ENCODE measurements at regions not wholly inside any gene's neighbourhood (a gene's known extent, or its start where the extent isn't known, plus 50 kb on each side); places are given as distances from the start of the nearest gene placed in this dataset.

GRCh38 chr16:6406028-6406427, 926.6 kb upstream of the RBFOX1 start:
- no peaks in the 10 kb centered on the region for H3K9me3 ChIP-seq (ENCODE audit: insufficient read depth, low read length)
- no peak overlapping the region for H2AFZ ChIP-seq (ENCODE audit: low read depth, low read length)
- TF ChIP-seq CTCF (IDR thresholded peaks at IDR 0.05; ENCODE audit: low read depth, low read length) (no peak), EZH2phosphoT487 (IDR thresholded peaks at IDR 0.05; ENCODE audit: low read depth) (no peak)
- no peak overlapping the region for H3K4me2 ChIP-seq (ENCODE audit: low read length)
- no peaks in the 10 kb centered on the region for H4K20me1 ChIP-seq (ENCODE audit: insufficient read depth, low read length)
- H3K4me3 ChIP-seq (ENCODE audit: low read length) = no peak overlapping the region
- H3K27ac ChIP-seq (ENCODE audit: low read length) = no peak overlapping the region
- H3K9ac ChIP-seq (ENCODE audit: low read length) = no peak overlapping the region
- no peaks in the 10 kb centered on the region for H3K4me1 ChIP-seq (ENCODE audit: low read length)
- H3K36me3 ChIP-seq (replicated peaks; ENCODE audit: low read depth, low read length) = no peaks in the 10 kb centered on the region
- no peaks in the 10 kb centered on the region for H3K79me2 ChIP-seq (ENCODE audit: low read length)
- no peaks in the 10 kb centered on the region for H3K27me3 ChIP-seq (ENCODE audit: low read depth, low read length)

- no peaks in the 10 kb centered on the region for H3K27me3 ChIP-seq (ENCODE audit: low read depth, low read length)
These were observed 949.7 kb upstream of the RBFOX1 start for GRCh38 chr16:6382924-6383459.

GRCh38 chr16:6381896-6382295, 950.7 kb upstream of the RBFOX1 start:
- Histone ChIP-seq H3K27me3 (ENCODE audit: low read depth, low read length) (no peaks in the 10 kb centered on the region), H3K36me3 (replicated peaks; ENCODE audit: low read depth, low read length) (no peaks in the 10 kb centered on the region), H3K79me2 (ENCODE audit: low read length) (no peaks in the 10 kb centered on the region), H4K20me1 (ENCODE audit: insufficient read depth, low read length) (no peaks in the 10 kb centered on the region), H3K9me3 (ENCODE audit: insufficient read depth, low read length) (no peaks in the 10 kb centered on the region), H3K27ac (ENCODE audit: low read length) (no peak overlapping the region), H3K4me1 (ENCODE audit: low read length) (no peaks in the 10 kb centered on the region), H2AFZ (ENCODE audit: low read depth, low read length) (no peak overlapping the region), H3K9ac (ENCODE audit: low read length) (no peak overlapping the region), H3K4me3 (ENCODE audit: low read length) (no peak overlapping the region), H3K4me2 (ENCODE audit: low read length) (no peak overlapping the region)
- TF ChIP-seq CTCF (IDR thresholded peaks at IDR 0.05; ENCODE audit: low read depth, low read length) = no peak
- TF ChIP-seq EZH2phosphoT487 (IDR thresholded peaks at IDR 0.05; ENCODE audit: low read depth) = no peak

More at GRCh38 chr16:6382924-6383459, 949.7 kb upstream of the RBFOX1 start:
- H3K4me1 ChIP-seq (ENCODE audit: low read length) = no peaks in the 10 kb centered on the region
- no peaks in the 10 kb centered on the region for H3K36me3 ChIP-seq (replicated peaks; ENCODE audit: low read depth, low read length)
- no peak for TF ChIP-seq EZH2phosphoT487 (IDR thresholded peaks at IDR 0.05; ENCODE audit: low read depth)
- TF ChIP-seq CTCF (IDR thresholded peaks at IDR 0.05; ENCODE audit: low read depth, low read length) = no peak
- H3K4me2 ChIP-seq (ENCODE audit: low read length) = no peak overlapping the region
- no peak overlapping the region for H3K4me3 ChIP-seq (ENCODE audit: low read length)
- H2AFZ ChIP-seq (ENCODE audit: low read depth, low read length) = no peak overlapping the region
- no peaks in the 10 kb centered on the region for H3K79me2 ChIP-seq (ENCODE audit: low read length)
- no peak overlapping the region for H3K27ac ChIP-seq (ENCODE audit: low read length)
- H3K9me3 ChIP-seq (ENCODE audit: insufficient read depth, low read length) = no peaks in the 10 kb centered on the region
- H4K20me1 ChIP-seq (ENCODE audit: insufficient read depth, low read length) = no peaks in the 10 kb centered on the region
- no peak overlapping the region for H3K9ac ChIP-seq (ENCODE audit: low read length)

- Histone ChIP-seq H3K4me1 (ENCODE audit: low read length) (no peaks in the 10 kb centered on the region), H3K9me3 (ENCODE audit: insufficient read depth, low read length) (no peaks in the 10 kb centered on the region), H3K36me3 (replicated peaks; ENCODE audit: low read depth, low read length) (no peaks in the 10 kb centered on the region), H4K20me1 (ENCODE audit: insufficient read depth, low read length) (no peaks in the 10 kb centered on the region), H3K79me2 (ENCODE audit: low read length) (no peaks in the 10 kb centered on the region), H3K4me2 (ENCODE audit: low read length) (no peak overlapping the region), H3K27me3 (ENCODE audit: low read depth, low read length) (no peaks in the 10 kb centered on the region), H2AFZ (ENCODE audit: low read depth, low read length) (no peak overlapping the region), H3K9ac (ENCODE audit: low read length) (no peak overlapping the region), H3K27ac (ENCODE audit: low read length) (no peak overlapping the region), H3K4me3 (ENCODE audit: low read length) (no peak overlapping the region)
- TF ChIP-seq CTCF (IDR thresholded peaks at IDR 0.05; ENCODE audit: low read depth, low read length) (no peak), EZH2phosphoT487 (IDR thresholded peaks at IDR 0.05; ENCODE audit: low read depth) (no peak)
These were observed 954.7 kb upstream of the RBFOX1 start for GRCh38 chr16:6377956-6378355.
